ENCODE measurements at regions not wholly inside any gene's neighbourhood (a gene's known extent, or its start where the extent isn't known, plus 50 kb on each side); places are given as distances from the start of the nearest gene placed in this dataset.
A peak's percentile ranks its signal among the peaks of the same experiment; 100 is the strongest.
"Not testable (repeated sequence)": the region's sequence is repeated elsewhere in the genome, so short reads cannot be mapped to it uniquely, and the experiment has no call there.

DNA sequence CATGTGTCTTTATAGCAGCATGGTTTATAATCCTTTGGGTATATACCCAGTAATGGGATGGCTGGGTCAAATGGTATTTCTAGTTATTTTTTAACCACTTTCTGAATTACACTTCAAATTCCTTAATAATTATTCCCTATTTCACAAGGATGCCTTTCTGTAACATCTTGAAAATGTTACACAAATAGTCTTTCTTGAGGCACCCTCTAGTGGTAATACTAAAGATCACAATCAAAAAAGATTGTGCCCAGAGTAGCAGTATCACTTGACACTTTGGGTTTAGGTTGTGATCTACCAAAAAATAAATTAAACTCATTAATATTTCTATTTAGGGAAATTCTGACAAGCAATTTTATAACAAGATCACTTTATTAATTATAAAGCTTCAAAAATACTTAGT, 74.0 kb upstream of the TEKT4 start:
- not testable (repeated sequence) for TF ChIP-seq IRF2 (CRISPR knock-in tag; IDR thresholded peaks at IDR 0.05; ENCODE audit: borderline replicate concordance, low read depth); CBFB (CRISPR knock-in tag; IDR thresholded peaks at IDR 0.05; ENCODE audit: low read depth); NR1H2 (CRISPR knock-in tag; IDR thresholded peaks at IDR 0.05)
- TF ChIP-seq, protein P1, sequence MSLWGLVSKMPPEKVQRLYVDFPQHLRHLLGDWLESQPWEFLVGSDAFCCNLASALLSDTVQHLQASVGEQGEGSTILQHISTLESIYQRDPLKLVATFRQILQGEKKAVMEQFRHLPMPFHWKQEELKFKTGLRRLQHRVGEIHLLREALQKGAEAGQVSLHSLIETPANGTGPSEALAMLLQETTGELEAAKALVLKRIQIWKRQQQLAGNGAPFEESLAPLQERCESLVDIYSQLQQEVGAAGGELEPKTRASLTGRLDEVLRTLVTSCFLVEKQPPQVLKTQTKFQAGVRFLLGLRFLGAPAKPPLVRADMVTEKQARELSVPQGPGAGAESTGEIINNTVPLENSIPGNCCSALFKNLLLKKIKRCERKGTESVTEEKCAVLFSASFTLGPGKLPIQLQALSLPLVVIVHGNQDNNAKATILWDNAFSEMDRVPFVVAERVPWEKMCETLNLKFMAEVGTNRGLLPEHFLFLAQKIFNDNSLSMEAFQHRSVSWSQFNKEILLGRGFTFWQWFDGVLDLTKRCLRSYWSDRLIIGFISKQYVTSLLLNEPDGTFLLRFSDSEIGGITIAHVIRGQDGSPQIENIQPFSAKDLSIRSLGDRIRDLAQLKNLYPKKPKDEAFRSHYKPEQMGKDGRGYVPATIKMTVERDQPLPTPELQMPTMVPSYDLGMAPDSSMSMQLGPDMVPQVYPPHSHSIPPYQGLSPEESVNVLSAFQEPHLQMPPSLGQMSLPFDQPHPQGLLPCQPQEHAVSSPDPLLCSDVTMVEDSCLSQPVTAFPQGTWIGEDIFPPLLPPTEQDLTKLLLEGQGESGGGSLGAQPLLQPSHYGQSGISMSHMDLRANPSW (CRISPR knock-in tag; conservative IDR thresholded peaks at IDR 0.05; ENCODE audit: low read depth): not testable (repeated sequence)
- TF ChIP-seq, protein P2, sequence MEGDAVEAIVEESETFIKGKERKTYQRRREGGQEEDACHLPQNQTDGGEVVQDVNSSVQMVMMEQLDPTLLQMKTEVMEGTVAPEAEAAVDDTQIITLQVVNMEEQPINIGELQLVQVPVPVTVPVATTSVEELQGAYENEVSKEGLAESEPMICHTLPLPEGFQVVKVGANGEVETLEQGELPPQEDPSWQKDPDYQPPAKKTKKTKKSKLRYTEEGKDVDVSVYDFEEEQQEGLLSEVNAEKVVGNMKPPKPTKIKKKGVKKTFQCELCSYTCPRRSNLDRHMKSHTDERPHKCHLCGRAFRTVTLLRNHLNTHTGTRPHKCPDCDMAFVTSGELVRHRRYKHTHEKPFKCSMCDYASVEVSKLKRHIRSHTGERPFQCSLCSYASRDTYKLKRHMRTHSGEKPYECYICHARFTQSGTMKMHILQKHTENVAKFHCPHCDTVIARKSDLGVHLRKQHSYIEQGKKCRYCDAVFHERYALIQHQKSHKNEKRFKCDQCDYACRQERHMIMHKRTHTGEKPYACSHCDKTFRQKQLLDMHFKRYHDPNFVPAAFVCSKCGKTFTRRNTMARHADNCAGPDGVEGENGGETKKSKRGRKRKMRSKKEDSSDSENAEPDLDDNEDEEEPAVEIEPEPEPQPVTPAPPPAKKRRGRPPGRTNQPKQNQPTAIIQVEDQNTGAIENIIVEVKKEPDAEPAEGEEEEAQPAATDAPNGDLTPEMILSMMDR (IDR thresholded peaks at IDR 0.05): 0 out of 2 replicates have a peak, but pooled peaks have one; percentile 13
- TF ChIP-seq, protein P3, sequence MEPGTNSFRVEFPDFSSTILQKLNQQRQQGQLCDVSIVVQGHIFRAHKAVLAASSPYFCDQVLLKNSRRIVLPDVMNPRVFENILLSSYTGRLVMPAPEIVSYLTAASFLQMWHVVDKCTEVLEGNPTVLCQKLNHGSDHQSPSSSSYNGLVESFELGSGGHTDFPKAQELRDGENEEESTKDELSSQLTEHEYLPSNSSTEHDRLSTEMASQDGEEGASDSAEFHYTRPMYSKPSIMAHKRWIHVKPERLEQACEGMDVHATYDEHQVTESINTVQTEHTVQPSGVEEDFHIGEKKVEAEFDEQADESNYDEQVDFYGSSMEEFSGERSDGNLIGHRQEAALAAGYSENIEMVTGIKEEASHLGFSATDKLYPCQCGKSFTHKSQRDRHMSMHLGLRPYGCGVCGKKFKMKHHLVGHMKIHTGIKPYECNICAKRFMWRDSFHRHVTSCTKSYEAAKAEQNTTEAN (CRISPR knock-in tag; IDR thresholded peaks at IDR 0.05): not testable (repeated sequence)
- TF ChIP-seq, protein P4, sequence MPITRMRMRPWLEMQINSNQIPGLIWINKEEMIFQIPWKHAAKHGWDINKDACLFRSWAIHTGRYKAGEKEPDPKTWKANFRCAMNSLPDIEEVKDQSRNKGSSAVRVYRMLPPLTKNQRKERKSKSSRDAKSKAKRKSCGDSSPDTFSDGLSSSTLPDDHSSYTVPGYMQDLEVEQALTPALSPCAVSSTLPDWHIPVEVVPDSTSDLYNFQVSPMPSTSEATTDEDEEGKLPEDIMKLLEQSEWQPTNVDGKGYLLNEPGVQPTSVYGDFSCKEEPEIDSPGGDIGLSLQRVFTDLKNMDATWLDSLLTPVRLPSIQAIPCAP (CRISPR knock-in tag; IDR thresholded peaks at IDR 0.05): not testable (repeated sequence)
- TF ChIP-seq, protein P5, sequence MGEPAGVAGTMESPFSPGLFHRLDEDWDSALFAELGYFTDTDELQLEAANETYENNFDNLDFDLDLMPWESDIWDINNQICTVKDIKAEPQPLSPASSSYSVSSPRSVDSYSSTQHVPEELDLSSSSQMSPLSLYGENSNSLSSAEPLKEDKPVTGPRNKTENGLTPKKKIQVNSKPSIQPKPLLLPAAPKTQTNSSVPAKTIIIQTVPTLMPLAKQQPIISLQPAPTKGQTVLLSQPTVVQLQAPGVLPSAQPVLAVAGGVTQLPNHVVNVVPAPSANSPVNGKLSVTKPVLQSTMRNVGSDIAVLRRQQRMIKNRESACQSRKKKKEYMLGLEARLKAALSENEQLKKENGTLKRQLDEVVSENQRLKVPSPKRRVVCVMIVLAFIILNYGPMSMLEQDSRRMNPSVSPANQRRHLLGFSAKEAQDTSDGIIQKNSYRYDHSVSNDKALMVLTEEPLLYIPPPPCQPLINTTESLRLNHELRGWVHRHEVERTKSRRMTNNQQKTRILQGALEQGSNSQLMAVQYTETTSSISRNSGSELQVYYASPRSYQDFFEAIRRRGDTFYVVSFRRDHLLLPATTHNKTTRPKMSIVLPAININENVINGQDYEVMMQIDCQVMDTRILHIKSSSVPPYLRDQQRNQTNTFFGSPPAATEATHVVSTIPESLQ (CRISPR knock-in tag; IDR thresholded peaks at IDR 0.05): not testable (repeated sequence)

Measured in WTC11 (cell line).